Endothelial cell of umbilical vein (primary cell): ENCODE measurements at regions not wholly inside any gene's neighbourhood (a gene's known extent, or its start where the extent isn't known, plus 50 kb on each side); places are given as distances from the start of the nearest gene placed in this dataset.

ENCODE experiments used
- BruUV-seq: library from RNA; stranded (reverse); fragments of 400-500 nt; replicated peaks from 2 replicates; lab custom pipeline; 2021; lab: Mats Ljungman, UMichigan
- CTCF ChIA-PET: fragments of 300-600, 350-600 bp; sonication (Branson Sonifier 250); formaldehyde crosslinking; loops from one replicate; lab custom pipeline; 2021; ENCODE audit warnings: antibody characterized with exemption, inconsistent platforms; lab: Charles Lee
- POLR2A ChIA-PET: fragments of 300-600, 350-600 bp; sonication (Branson Sonifier 250); formaldehyde crosslinking; loops from one replicate; lab custom pipeline; 2021; ENCODE audit warnings: antibody characterized with exemption, inconsistent platforms; lab: Charles Lee
- DNase-seq: peaks from one replicate; pipeline ENCODE4 v3.0.0-alpha.2; 2011; ENCODE audit warnings: low read depth, low spot score
- FAIRE-seq: peaks from 2 replicates; lab custom pipeline; 2011; peaks lifted over from hg19 to GRCh38; lab: Jason Lieb, UNC
- H2AFZ ChIP-seq: 2 replicates; pipeline ENCODE4 v1.6.0; 2012; ENCODE audit warnings: low read depth, low read length, control low read depth, inconsistent platforms
- H3K27ac ChIP-seq: 2 replicates; pipeline ENCODE4 v1.5.1; 2011; ENCODE audit warnings: low read depth, mild to moderate bottlenecking, control low read depth, low read length, moderate library complexity; ENCODE audit not compliant: insufficient read depth
- H3K27me3 ChIP-seq, 2 experiments: 2 replicates each; pipeline versions ENCODE4 v1.6.0 to v1.6.1; 2011; ENCODE audit warnings: low read length in 2 of 2, mixed read lengths in 1 of 2; ENCODE audit not compliant: control insufficient read depth in 2 of 2, insufficient read depth in 2 of 2
- H3K36me3 ChIP-seq, 2 experiments: 2 replicates in 1 of 2; 3 replicates in 1 of 2; pipeline ENCODE4 v1.5.1; 2011; ENCODE audit warnings: low read length in 2 of 2, mild to moderate bottlenecking in 1 of 2, moderate library complexity in 1 of 2; ENCODE audit not compliant: control insufficient read depth in 2 of 2, insufficient read depth in 2 of 2; ENCODE audit errors: extremely low read depth in 1 of 2
- H3K4me1 ChIP-seq: 3 replicates; pipeline ENCODE4 v1.5.1; 2011; ENCODE audit warnings: mild to moderate bottlenecking, low read length; ENCODE audit not compliant: control insufficient read depth, insufficient read depth; ENCODE audit errors: extremely low read depth
- H3K4me2 ChIP-seq: 2 replicates; pipeline ENCODE4 v1.6.1; 2011; ENCODE audit warnings: low read length, control low read depth, mixed read lengths; ENCODE audit not compliant: insufficient read depth
- H3K4me3 ChIP-seq, 3 experiments: fragments of 200-600 bp in 1 of 3; sonication (generic), shearing (Covaris generic) in 1 of 3; replicated peaks in 1 of 3; 2 replicates each; pipeline ENCODE4 v1.5.1; 2011 to 2016; ENCODE audit warnings: control low read depth in 3 of 3, low read length in 3 of 3, mild to moderate bottlenecking in 2 of 3, inconsistent platforms in 1 of 3, low read depth in 1 of 3, moderate library complexity in 1 of 3; ENCODE audit not compliant: insufficient read depth in 1 of 3
- H3K79me2 ChIP-seq: 2 replicates; pipeline ENCODE4 v1.6.0; 2012; ENCODE audit warnings: low read length, inconsistent platforms; ENCODE audit not compliant: control insufficient read depth, insufficient read depth
- H3K9ac ChIP-seq: replicated peaks from 2 replicates; pipeline ENCODE3; 2011; ENCODE audit warnings: low read length, control low read depth; ENCODE audit not compliant: insufficient read depth; ENCODE audit errors: extremely low read depth
- H3K9me1 ChIP-seq: replicated peaks from 3 replicates; pipeline ENCODE4 v1.6.0; 2011; ENCODE audit warnings: mild to moderate bottlenecking, low read length; ENCODE audit not compliant: control insufficient read depth, insufficient read depth; ENCODE audit errors: extremely low read depth
- H3K9me3 ChIP-seq: replicated peaks from 2 replicates; pipeline ENCODE4 v1.5.1; 2012; ENCODE audit warnings: low read length, inconsistent platforms; ENCODE audit not compliant: control insufficient read depth, insufficient read depth
- H4K20me1 ChIP-seq: replicated peaks from 2 replicates; pipeline ENCODE3; 2011; ENCODE audit warnings: mild to moderate bottlenecking, low read length; ENCODE audit not compliant: control insufficient read depth, insufficient read depth; ENCODE audit errors: extremely low read depth
- CTCF ChIP-seq, 2 donors: IDR thresholded peaks; 1 replicate in 1 of 2; 2 replicates in 1 of 2; pipeline ENCODE4 v1.5.1; 2011; ENCODE audit warnings: low read length in 2 of 2, mild to moderate bottlenecking in 2 of 2, moderate library complexity in 2 of 2, control low read depth in 1 of 2, inconsistent platforms in 1 of 2, low read depth in 1 of 2; ENCODE audit not compliant: insufficient read depth in 1 of 2; ENCODE audit errors: extremely low read depth in 1 of 2
- EZH2 ChIP-seq: IDR thresholded peaks from 2 replicates; pipeline ENCODE4 v1.6.1; 2012; ENCODE audit warnings: borderline replicate concordance, low read depth, mild to moderate bottlenecking, moderate library complexity, low read length, inconsistent platforms; ENCODE audit not compliant: severe bottlenecking
- FOS ChIP-seq: IDR thresholded peaks from 2 replicates; pipeline ENCODE4 v1.6.1; 2011; ENCODE audit warnings: mild to moderate bottlenecking, low read length, moderate library complexity, borderline replicate concordance; ENCODE audit not compliant: insufficient read depth
- GATA2 ChIP-seq: IDR thresholded peaks from 2 replicates; pipeline ENCODE4 v1.7.0; 2011; ENCODE audit warnings: low read depth, mild to moderate bottlenecking, moderate library complexity, mixed read lengths, low read length; ENCODE audit not compliant: insufficient read length, insufficient read depth
- JUN ChIP-seq: IDR thresholded peaks from 2 replicates; pipeline ENCODE4 v1.6.1; 2011; ENCODE audit warnings: borderline replicate concordance, low read depth; ENCODE audit not compliant: insufficient read length, insufficient read depth
- MYC ChIP-seq: IDR thresholded peaks from one replicate; pipeline ENCODE4 v1.6.1; 2011; ENCODE audit warnings: mild to moderate bottlenecking, low read depth, low read length
- POLR2A ChIP-seq: IDR thresholded peaks from 2 replicates; pipeline ENCODE4 v1.6.1; 2012; ENCODE audit warnings: low read depth, mild to moderate bottlenecking, control low read depth, low read length
- POLR2AphosphoS5 ChIP-seq: IDR thresholded peaks from 2 replicates; pipeline ENCODE4 v1.6.1; 2012; ENCODE audit warnings: low read depth, mild to moderate bottlenecking, control low read depth, low read length, moderate library complexity; ENCODE audit not compliant: insufficient read depth
- dilution Hi-C: fragments of 300-500 bp; cut with MboI; formaldehyde crosslinking; loops from one replicate; pipeline ENCODE4 v1.15.0; 2019; ENCODE audit warnings: low sequenced_read_pairs; ENCODE audit not compliant: extremely low pct_ligation_motif_present
- intact Hi-C: fragments of 100-400 bp; cut with micrococcal nuclease; formaldehyde crosslinking; loops from one replicate; pipeline ENCODE4 v1.10.0; 2022
- TF ChIP-seq, protein P1 (sequence below): IDR thresholded peaks from 2 replicates; pipeline ENCODE4 v1.6.1; 2011; ENCODE audit not compliant: insufficient read depth, insufficient read length

DNA sequence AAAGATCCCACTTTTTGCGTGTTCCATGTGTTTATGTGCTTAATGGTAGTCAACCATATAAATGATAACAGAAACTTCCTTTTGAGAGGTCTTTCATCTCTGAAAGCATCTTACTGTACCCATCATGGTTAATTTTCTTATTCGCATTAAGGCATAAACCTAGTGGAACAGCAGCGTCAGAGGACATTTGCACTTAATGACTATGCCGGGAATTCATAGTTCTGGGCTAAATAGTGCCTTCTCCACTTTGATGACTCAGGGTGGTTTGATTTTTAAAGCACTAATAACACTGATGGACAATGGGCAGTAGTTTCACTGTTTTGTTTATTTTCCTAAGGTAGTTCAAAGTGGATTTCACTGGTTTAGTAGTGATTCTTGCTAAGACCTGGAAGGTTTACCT is 455.3 kb downstream of the DIPK2A start:
- Histone ChIP-seq H3K27ac (no peak overlapping the region), H3K27me3 (no peaks in the 10 kb centered on the region), H3K36me3 (no peaks in the 10 kb centered on the region), H2AFZ (no peak overlapping the region), H3K79me2 (no peaks in the 10 kb centered on the region), H3K9me3 (no peaks in the 10 kb centered on the region), H3K4me2 (no peak overlapping the region), H3K9me1 (no peaks in the 10 kb centered on the region), H3K4me3 (no peak overlapping the region), H3K4me1 (no peaks in the 10 kb centered on the region), H4K20me1 (no peaks in the 10 kb centered on the region), H3K9ac (no peak overlapping the region)
- BruUV-seq: no TSS peak
- CTCF ChIA-PET: no interaction called here
- no peak for DNase-seq
- FAIRE-seq: no peak
- POLR2A ChIA-PET: no interaction called here
- intact Hi-C loops (no loop called here), dilution Hi-C loops (no loop called here)
- TF ChIP-seq JUN (no peak), EZH2 (no peak), GATA2 (no peak), POLR2A (no peak), POLR2AphosphoS5 (no peak), CTCF (IDR thresholded peaks at IDR 0.05; ENCODE audit: extremely low read depth in 1 of 2, insufficient read depth in 1 of 2, low read depth in 1 of 2, low read length in 2 of 2) (no peak), MYC (no peak), FOS (no peak)
- TF ChIP-seq, protein P1, sequence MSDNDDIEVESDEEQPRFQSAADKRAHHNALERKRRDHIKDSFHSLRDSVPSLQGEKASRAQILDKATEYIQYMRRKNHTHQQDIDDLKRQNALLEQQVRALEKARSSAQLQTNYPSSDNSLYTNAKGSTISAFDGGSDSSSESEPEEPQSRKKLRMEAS: no peak
